ENCODE measurements at regions not wholly inside any gene's neighbourhood (a gene's known extent, or its start where the extent isn't known, plus 50 kb on each side); places are given as distances from the start of the nearest gene placed in this dataset.
A peak's percentile ranks its signal among the peaks of the same experiment; 100 is the strongest.
"Not testable (repeated sequence)": the region's sequence is repeated elsewhere in the genome, so short reads cannot be mapped to it uniquely, and the experiment has no call there.

DNA sequence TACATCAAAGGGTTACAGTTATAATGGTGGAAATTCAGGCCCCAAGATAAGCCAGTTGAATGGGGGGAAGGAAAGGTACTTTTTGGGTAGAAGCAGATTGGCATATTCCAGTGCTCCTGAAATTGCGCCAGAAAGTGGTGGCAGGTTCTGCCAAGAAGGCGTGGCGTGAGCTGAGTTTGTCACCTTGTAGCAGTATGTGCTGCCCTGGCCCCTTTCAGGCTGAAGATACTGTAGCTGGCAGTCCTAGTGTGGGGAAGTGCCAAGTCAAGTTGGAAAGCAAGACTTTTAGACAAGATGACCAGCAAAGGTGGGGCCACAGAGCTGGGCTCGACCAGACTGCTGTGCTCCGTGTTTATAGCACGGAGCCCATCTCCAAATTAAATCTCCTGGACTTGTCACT lies 133.6 kb upstream of the GLRA1 start:
- H3K4me1 ChIP-seq (ENCODE audit: control insufficient read depth, insufficient read depth, low read length, poor library complexity, severe bottlenecking) = no peaks in the 10 kb centered on the region
- WGBS, 2 experiments (ENCODE audit: insufficient coverage in 2 of 2) = 93 to 100% methylated on average over 4 to 6 of the region's 6 CpGs
- no peaks in the 10 kb centered on the region for H3K36me3 ChIP-seq (ENCODE audit: control insufficient read depth, insufficient read depth, low read length)
- H3K4me3 ChIP-seq (ENCODE audit: extremely low read depth, insufficient read depth, low read length, poor library complexity, severe bottlenecking) = no peak overlapping the region
- H3K9me3 ChIP-seq (ENCODE audit: control insufficient read depth, low read length) = no peaks in the 10 kb centered on the region
- no peak overlapping the region for H3K27ac ChIP-seq (ENCODE audit: low read depth, low read length, severe bottlenecking)

GRCh38 chr5:152056931-152057330 lies 132.3 kb upstream of the GLRA1 start:
- Histone ChIP-seq H3K9me3 (ENCODE audit: control insufficient read depth, low read length) (no peaks in the 10 kb centered on the region), H3K36me3 (ENCODE audit: control insufficient read depth, insufficient read depth, low read length) (no peaks in the 10 kb centered on the region), H3K4me1 (ENCODE audit: control insufficient read depth, insufficient read depth, low read length, poor library complexity, severe bottlenecking) (no peaks in the 10 kb centered on the region), H3K27ac (ENCODE audit: low read depth, low read length, severe bottlenecking) (no peak overlapping the region), H3K4me3 (ENCODE audit: extremely low read depth, insufficient read depth, low read length, poor library complexity, severe bottlenecking) (no peak overlapping the region)
- 95 to 96% methylated on average over 3 to 6 of the region's 7 CpGs for WGBS, 2 experiments (ENCODE audit: insufficient coverage in 2 of 2)

DNA sequence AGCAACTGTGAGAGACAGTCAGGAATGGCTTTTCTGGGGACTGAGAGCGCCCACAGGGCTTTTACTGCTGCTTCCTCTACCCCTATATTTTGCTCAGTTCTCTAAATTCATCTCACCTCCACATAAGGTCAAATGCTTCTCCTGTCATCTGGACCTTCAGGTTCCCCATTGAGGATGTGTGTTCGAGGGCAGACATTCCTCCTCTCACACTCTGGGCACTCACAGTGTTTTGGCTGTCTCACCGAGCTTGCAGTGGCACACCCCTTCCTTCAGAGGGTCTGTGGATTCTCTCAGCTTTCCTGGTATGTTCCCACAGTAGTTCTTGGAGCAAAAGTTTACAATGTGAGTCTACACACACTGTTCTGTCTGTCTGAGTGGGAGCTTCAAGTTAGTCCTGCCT lies 127.8 kb upstream of the GLRA1 start:
- H3K4me1 ChIP-seq (ENCODE audit: control insufficient read depth, insufficient read depth, low read length, poor library complexity, severe bottlenecking) = no peaks in the 10 kb centered on the region
- H3K36me3 ChIP-seq (ENCODE audit: control insufficient read depth, insufficient read depth, low read length) = no peaks in the 10 kb centered on the region
- H3K9me3 ChIP-seq (ENCODE audit: control insufficient read depth, low read length) = no peaks in the 10 kb centered on the region
- no peak overlapping the region for H3K27ac ChIP-seq (ENCODE audit: low read depth, low read length, severe bottlenecking)
- no peak overlapping the region for H3K4me3 ChIP-seq (ENCODE audit: extremely low read depth, insufficient read depth, low read length, poor library complexity, severe bottlenecking)
- WGBS, 2 experiments (ENCODE audit: insufficient coverage in 2 of 2) = 51 to 68% methylated on average over 2 to 3 of the region's 3 CpGs

GRCh38 chr5:152051499-152052454 lies 127.1 kb upstream of the GLRA1 start:
- no peak overlapping the region for H3K4me3 ChIP-seq (ENCODE audit: extremely low read depth, insufficient read depth, low read length, poor library complexity, severe bottlenecking)
- H3K9me3 ChIP-seq (ENCODE audit: control insufficient read depth, low read length) = no peaks in the 10 kb centered on the region
- 42 to 46% methylated on average over 4 to 5 of the region's 10 CpGs for whole genome bisulfite sequencing, 2 experiments (ENCODE audit: insufficient coverage in 2 of 2)
- no peaks in the 10 kb centered on the region for H3K36me3 ChIP-seq (ENCODE audit: control insufficient read depth, insufficient read depth, low read length)
- H3K27ac ChIP-seq (ENCODE audit: low read depth, low read length, severe bottlenecking) = no peak overlapping the region
- no peaks in the 10 kb centered on the region for H3K4me1 ChIP-seq (ENCODE audit: control insufficient read depth, insufficient read depth, low read length, poor library complexity, severe bottlenecking)

- Histone ChIP-seq H3K4me3 (ENCODE audit: extremely low read depth, insufficient read depth, low read length, poor library complexity, severe bottlenecking) (no peak overlapping the region), H3K9me3 (ENCODE audit: control insufficient read depth, low read length) (no peaks in the 10 kb centered on the region), H3K4me1 (ENCODE audit: control insufficient read depth, insufficient read depth, low read length, poor library complexity, severe bottlenecking) (no peaks in the 10 kb centered on the region), H3K36me3 (ENCODE audit: control insufficient read depth, insufficient read depth, low read length) (no peaks in the 10 kb centered on the region), H3K27ac (ENCODE audit: low read depth, low read length, severe bottlenecking) (no peak overlapping the region)
- WGBS, 2 experiments (ENCODE audit: insufficient coverage in 2 of 2) = 85 to 94% methylated on average over 4 of the region's 4 CpGs
Measured at GRCh38 chr5:152046361-152046760, 121.7 kb upstream of the GLRA1 start.

DNA sequence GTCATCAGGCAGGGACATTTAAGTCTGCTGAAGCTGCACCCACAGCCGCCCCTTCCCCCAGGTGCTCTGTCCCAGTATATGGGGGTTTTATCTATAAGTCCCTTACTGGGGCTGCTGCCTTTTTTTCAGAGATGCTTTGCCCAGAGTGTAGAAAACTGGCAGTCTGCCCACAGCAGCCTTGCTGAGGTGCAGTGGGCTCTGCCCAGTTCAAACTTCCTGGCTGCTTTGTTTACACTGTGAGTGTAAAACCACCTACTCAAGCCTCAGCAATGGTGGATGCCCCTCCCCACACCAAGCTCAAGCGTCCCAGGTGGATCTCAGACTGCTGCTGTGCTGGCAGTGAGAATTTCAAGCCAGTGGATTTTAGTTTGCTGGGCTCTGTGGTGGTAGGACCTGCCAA lies 114.2 kb upstream of the GLRA1 start:
- H3K27ac ChIP-seq (ENCODE audit: low read depth, low read length, severe bottlenecking); H3K4me3 ChIP-seq (ENCODE audit: extremely low read depth, insufficient read depth, low read length, poor library complexity, severe bottlenecking); H3K9me3 ChIP-seq (ENCODE audit: control insufficient read depth, low read length); H3K4me1 ChIP-seq (ENCODE audit: control insufficient read depth, insufficient read depth, low read length, poor library complexity, severe bottlenecking); H3K36me3 ChIP-seq (ENCODE audit: control insufficient read depth, insufficient read depth, low read length): not testable (repeated sequence)
- 40% methylated on average over 1 of the region's 2 CpGs; no CpG with 5 or more reads in 1 of the 2 experiments for WGBS, 2 experiments (ENCODE audit: insufficient coverage in 2 of 2)

- not testable (repeated sequence) for H3K36me3 ChIP-seq (ENCODE audit: control insufficient read depth, insufficient read depth, low read length); H3K4me1 ChIP-seq (ENCODE audit: control insufficient read depth, insufficient read depth, low read length, poor library complexity, severe bottlenecking); H3K4me3 ChIP-seq (ENCODE audit: extremely low read depth, insufficient read depth, low read length, poor library complexity, severe bottlenecking); H3K9me3 ChIP-seq (ENCODE audit: control insufficient read depth, low read length); H3K27ac ChIP-seq (ENCODE audit: low read depth, low read length, severe bottlenecking)
- WGBS, 2 experiments (ENCODE audit: insufficient coverage in 2 of 2) = 75 to 79% methylated on average over 6 to 8 of the region's 9 CpGs
Measured at GRCh38 chr5:152026328-152027024, 101.8 kb upstream of the GLRA1 start.

GRCh38 chr5:152016421-152016820 lies 91.8 kb upstream of the GLRA1 start:
- Histone ChIP-seq H3K4me3 (ENCODE audit: extremely low read depth, insufficient read depth, low read length, poor library complexity, severe bottlenecking) (no peak overlapping the region), H3K36me3 (ENCODE audit: control insufficient read depth, insufficient read depth, low read length) (no peaks in the 10 kb centered on the region), H3K9me3 (ENCODE audit: control insufficient read depth, low read length) (no peaks in the 10 kb centered on the region), H3K27ac (ENCODE audit: low read depth, low read length, severe bottlenecking) (no peak overlapping the region), H3K4me1 (ENCODE audit: control insufficient read depth, insufficient read depth, low read length, poor library complexity, severe bottlenecking) (no peaks in the 10 kb centered on the region)
- 60 to 80% methylated on average over 1 of the region's 1 CpG for WGBS, 2 experiments (ENCODE audit: insufficient coverage in 2 of 2)

GRCh38 chr5:152007653-152008335 lies 83.1 kb upstream of the GLRA1 start:
- Histone ChIP-seq H3K4me3 (ENCODE audit: extremely low read depth, insufficient read depth, low read length, poor library complexity, severe bottlenecking) (no peak overlapping the region), H3K36me3 (ENCODE audit: control insufficient read depth, insufficient read depth, low read length) (no peaks in the 10 kb centered on the region), H3K9me3 (ENCODE audit: control insufficient read depth, low read length) (no peaks in the 10 kb centered on the region), H3K27ac (ENCODE audit: low read depth, low read length, severe bottlenecking) (peak overlapping the region; percentile 54), H3K4me1 (ENCODE audit: control insufficient read depth, insufficient read depth, low read length, poor library complexity, severe bottlenecking) (no peaks in the 10 kb centered on the region)
- 68 to 72% methylated on average over 2 to 3 of the region's 3 CpGs for WGBS, 2 experiments (ENCODE audit: insufficient coverage in 2 of 2)

DNA sequence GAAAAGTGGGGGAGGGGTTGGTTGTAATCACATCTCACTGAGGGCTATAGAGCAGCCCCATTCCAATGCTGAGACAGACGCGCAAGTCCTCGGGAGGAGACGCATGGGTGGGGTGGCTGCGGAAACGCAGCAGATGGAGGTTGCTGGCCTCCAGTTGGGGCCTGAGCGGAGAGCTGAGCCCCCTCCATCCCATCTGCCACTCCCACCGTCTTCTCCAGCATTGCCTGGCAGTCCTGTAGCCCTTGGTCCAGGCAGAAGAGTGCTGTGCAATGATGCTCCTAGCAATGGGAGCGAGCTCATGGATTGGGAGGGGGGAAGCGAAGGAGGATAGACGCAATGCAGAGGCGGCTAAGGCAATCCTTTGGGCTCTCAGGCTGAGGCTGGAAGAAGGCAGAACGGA lies 79.4 kb upstream of the GLRA1 start:
- Histone ChIP-seq H3K27ac (ENCODE audit: low read depth, low read length, severe bottlenecking) (no peak overlapping the region), H3K9me3 (ENCODE audit: control insufficient read depth, low read length) (peaks cover 5% of the 10 kb centered on the region), H3K4me3 (ENCODE audit: extremely low read depth, insufficient read depth, low read length, poor library complexity, severe bottlenecking) (no peak overlapping the region), H3K36me3 (ENCODE audit: control insufficient read depth, insufficient read depth, low read length) (no peaks in the 10 kb centered on the region), H3K4me1 (ENCODE audit: control insufficient read depth, insufficient read depth, low read length, poor library complexity, severe bottlenecking) (no peaks in the 10 kb centered on the region)
- WGBS, 2 experiments (ENCODE audit: insufficient coverage in 2 of 2) = 90 to 91% methylated on average over 11 to 13 of the region's 13 CpGs

Measured in mesodermal cell (in vitro differentiated cells).